ACC112 (cell line): ENCODE measurements at regions not wholly inside any gene's neighbourhood (a gene's known extent, or its start where the extent isn't known, plus 50 kb on each side); places are given as distances from the start of the nearest gene placed in this dataset.
A peak's percentile ranks its signal among the peaks of the same experiment; 100 is the strongest.

ENCODE experiments used
- H2AFZ ChIP-seq: fragments of 200-600 bp; sonication (generic); one replicate; pipeline ENCODE4 v1.6.0; 2017; ENCODE audit warnings: antibody characterized with exemption, low read length; ENCODE audit not compliant: unreplicated experiment
- H3K27ac ChIP-seq: fragments of 200-600 bp; sonication (generic); 2 replicates; pipeline ENCODE4 v1.5.1; 2014; ENCODE audit warnings: low read depth, mild to moderate bottlenecking, antibody characterized with exemption, low read length, moderate library complexity
- H3K27me3 ChIP-seq: fragments of 200-600 bp; sonication (generic); 2 replicates; pipeline ENCODE4 v1.6.1; 2014; ENCODE audit warnings: mild to moderate bottlenecking, antibody characterized with exemption, low read length, moderate library complexity, mixed read lengths; ENCODE audit not compliant: insufficient read depth
- H3K36me3 ChIP-seq: fragments of 200-600 bp; sonication (generic); 2 replicates; pipeline ENCODE4 v1.6.1; 2016; ENCODE audit warnings: mild to moderate bottlenecking, antibody characterized with exemption, low read length, moderate library complexity, mixed read lengths; ENCODE audit not compliant: insufficient read depth
- H3K4me1 ChIP-seq: fragments of 200-600 bp; sonication (generic); one replicate; pipeline ENCODE4 v1.6.1; 2016; ENCODE audit warnings: low read length, mixed read lengths; ENCODE audit not compliant: insufficient read depth, unreplicated experiment, control insufficient read depth
- H3K4me3 ChIP-seq: fragments of 200-600 bp; sonication (generic); 2 replicates; pipeline ENCODE4 v1.5.1; 2014; ENCODE audit warnings: mild to moderate bottlenecking, low read depth, low read length
- H3K79me2 ChIP-seq: fragments of 200-600 bp; sonication (generic); one replicate; pipeline ENCODE4 v1.6.0; 2016; ENCODE audit warnings: low read length; ENCODE audit not compliant: control insufficient read depth, unreplicated experiment, insufficient read depth

DNA sequence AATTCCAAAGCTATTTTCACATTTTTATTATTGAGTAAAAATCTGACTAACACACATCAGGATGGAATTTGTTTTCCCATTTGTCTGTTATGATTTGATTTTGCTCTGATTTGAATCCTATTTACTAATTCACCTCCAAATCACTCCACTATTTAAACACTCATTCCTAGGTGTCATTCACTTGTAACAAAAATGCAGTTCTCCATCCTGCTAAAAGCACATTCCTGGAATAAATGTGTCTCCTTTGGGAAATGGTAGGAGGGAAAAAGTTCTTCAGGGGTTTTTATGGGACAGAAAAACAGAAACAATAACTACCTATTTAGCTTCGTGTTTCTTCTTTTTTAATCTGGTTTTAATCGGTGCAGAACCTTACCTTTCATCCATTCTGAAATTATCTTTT, 494.1 kb upstream of the CITED2 start:
- H3K36me3 ChIP-seq: no peaks in the 10 kb centered on the region
- no peaks in the 10 kb centered on the region for H3K4me1 ChIP-seq
- H3K79me2 ChIP-seq: no peaks in the 10 kb centered on the region
- no peaks in the 10 kb centered on the region for H3K27me3 ChIP-seq
- H3K4me3 ChIP-seq: no peak overlapping the region
- H3K27ac ChIP-seq: no peak overlapping the region
- no peak overlapping the region for H2AFZ ChIP-seq

DNA sequence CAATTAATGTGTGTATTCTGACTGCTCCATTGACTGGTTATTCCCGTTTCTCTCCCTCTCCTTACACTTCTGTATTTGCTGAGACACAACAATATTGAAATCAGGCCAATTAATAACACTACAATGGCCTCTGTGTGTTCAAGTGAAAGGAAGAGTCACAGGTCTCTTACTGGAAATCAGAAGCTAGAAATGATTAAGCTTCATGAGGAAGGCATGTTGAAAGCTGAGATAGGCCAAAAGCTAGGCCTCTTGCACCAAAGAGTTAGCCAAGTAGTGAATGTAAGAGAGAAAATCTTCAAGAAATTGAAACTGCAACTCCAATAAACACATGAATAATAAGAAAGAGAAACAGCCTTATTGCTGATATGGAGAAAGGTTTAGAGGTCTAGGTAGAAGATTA, 489.5 kb upstream of the CITED2 start:
- H3K27ac ChIP-seq: no peak overlapping the region
- H3K4me3 ChIP-seq: no peak overlapping the region
- no peaks in the 10 kb centered on the region for H3K36me3 ChIP-seq
- H3K27me3 ChIP-seq: no peaks in the 10 kb centered on the region
- H2AFZ ChIP-seq: no peak overlapping the region
- H3K4me1 ChIP-seq: no peaks in the 10 kb centered on the region
- no peaks in the 10 kb centered on the region for H3K79me2 ChIP-seq

DNA sequence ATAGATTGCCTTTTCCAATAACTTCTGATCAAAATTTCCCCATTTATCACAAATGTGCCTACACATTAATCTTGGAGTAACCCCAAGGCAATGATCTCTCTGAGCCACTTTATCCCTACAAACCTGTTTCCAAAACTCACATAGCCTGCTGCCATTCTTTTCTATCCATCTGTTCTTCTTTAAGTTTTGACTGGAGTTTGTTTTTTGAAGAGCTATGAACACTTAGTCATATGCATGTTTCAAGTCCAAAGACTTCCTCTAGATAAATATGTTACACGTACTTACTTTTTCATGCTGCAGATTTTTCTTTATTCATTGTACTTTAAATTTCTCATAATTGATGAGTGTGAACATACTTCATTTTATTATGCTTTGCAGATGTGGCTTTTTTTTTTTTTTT, 488.9 kb upstream of the CITED2 start:
- no peaks in the 10 kb centered on the region for H3K27me3 ChIP-seq
- no peaks in the 10 kb centered on the region for H3K79me2 ChIP-seq
- no peak overlapping the region for H3K27ac ChIP-seq
- H3K4me1 ChIP-seq: no peaks in the 10 kb centered on the region
- no peaks in the 10 kb centered on the region for H3K36me3 ChIP-seq
- H3K4me3 ChIP-seq: no peak overlapping the region
- H2AFZ ChIP-seq: no peak overlapping the region

DNA sequence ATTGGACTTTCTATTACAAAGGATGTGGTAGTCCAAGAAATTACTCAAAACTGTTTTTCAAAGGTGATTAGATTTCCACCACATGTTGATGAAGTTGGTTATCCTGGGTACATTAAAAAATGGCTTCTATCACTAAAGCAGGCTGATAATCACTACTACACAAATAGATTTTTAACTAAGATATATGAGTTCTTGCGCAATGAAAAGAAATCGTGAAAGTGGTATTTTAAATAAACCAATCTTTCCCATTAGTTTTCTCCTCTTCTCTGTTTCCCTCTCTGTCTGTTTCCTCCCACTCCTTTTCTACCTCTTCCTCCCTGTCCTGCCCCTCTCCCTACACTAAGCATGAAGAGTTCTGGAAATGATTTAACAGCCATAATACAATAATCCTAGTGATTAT, 487.9 kb upstream of the CITED2 start:
- Histone ChIP-seq H3K27ac (no peak overlapping the region), H3K4me3 (no peak overlapping the region), H3K27me3 (no peaks in the 10 kb centered on the region)

DNA sequence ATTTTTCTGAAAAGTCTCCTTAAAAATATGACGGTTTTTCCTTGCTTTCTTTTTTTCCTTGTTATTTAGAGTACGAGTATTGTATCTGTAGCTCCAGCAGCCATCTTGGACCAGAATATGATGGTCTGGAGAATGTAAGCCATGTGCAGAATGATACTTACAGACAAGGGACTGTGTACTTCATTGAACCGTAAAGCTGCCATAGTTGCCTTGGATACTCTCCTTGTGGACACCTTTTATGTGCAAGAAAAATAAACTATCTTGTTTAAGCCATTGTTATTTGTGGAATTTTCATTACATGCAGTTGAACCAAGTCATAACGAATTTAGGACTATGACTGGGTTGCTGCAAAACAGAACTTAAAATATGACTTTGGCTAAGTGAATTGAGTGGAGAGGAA, 485.8 kb upstream of the CITED2 start:
- Histone ChIP-seq H3K4me1 (peaks cover 8% of the 10 kb centered on the region), H3K27ac (no peak overlapping the region), H3K79me2 (no peaks in the 10 kb centered on the region), H3K4me3 (no peak overlapping the region), H2AFZ (no peak overlapping the region), H3K27me3 (no peaks in the 10 kb centered on the region), H3K36me3 (no peaks in the 10 kb centered on the region)

More for the DNA sequence above, 487.9 kb upstream of the CITED2 start:
- Histone ChIP-seq H3K79me2 (no peaks in the 10 kb centered on the region), H2AFZ (no peak overlapping the region), H3K36me3 (no peaks in the 10 kb centered on the region), H3K4me1 (no peaks in the 10 kb centered on the region)

DNA sequence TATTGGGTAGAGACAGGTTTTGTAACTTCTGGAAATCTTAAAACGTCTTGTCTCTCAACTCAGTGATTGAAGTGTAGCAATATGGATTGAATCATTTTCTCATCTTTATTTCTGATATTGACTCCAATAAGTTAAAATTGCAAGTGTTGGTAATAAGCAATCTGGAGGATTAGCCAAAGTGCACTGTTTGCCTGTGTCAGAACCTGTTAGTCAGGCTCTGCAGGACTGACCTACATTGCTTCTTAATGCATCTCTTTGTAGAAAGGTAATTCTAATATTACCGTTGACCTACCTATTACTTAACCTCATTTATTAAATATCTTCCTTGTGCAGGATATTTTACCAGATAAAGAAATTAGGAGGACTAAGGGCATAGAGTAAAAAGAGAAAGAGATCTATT, 484.0 kb upstream of the CITED2 start:
- Histone ChIP-seq H3K36me3 (no peaks in the 10 kb centered on the region), H2AFZ (no peak overlapping the region), H3K4me1 (peaks cover 9% of the 10 kb centered on the region), H3K27ac (no peak overlapping the region), H3K27me3 (no peaks in the 10 kb centered on the region), H3K79me2 (no peaks in the 10 kb centered on the region), H3K4me3 (no peak overlapping the region)

DNA sequence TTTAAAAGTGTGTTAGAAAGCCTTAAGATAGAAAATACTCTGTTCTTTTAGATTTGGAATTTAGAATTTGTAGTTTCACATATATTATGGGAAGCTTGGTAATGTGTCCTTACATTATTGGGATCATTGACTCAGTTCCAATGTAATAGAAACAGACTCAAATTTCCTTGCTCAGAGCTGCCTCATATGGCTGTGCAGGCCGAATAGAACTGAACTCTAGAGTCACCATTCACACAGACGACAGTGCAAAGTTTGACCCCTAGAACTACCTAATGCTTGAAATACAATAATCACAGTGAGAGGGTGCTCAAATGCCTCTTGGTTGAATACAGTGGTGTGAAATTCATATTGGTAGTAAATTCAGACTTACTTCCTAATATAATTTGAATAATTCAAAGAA, 482.7 kb upstream of the CITED2 start:
- Histone ChIP-seq H3K27ac (no peak overlapping the region), H3K79me2 (no peaks in the 10 kb centered on the region), H3K4me3 (no peak overlapping the region), H2AFZ (no peak overlapping the region), H3K36me3 (no peaks in the 10 kb centered on the region), H3K27me3 (no peaks in the 10 kb centered on the region), H3K4me1 (peaks cover 20% of the 10 kb centered on the region)

DNA sequence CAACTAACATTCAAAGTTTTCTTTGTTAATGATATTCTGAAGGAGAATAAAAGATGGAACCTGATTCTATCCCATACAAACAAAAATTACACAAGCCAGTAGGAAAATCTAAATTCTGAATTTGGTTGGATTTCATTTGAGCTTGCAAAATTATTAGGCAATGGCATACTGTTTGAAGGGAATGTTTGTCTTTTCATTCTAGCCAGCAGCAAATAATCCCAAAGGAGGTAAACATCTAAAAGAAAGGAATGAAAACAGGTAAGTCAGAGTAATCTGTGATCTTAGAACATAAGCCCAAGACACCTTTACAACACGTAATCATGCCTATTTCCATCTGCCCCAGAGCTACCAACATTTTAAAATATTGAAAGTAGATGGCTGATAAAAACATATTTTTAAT, 482.1 kb upstream of the CITED2 start:
- Histone ChIP-seq H3K4me1 (peaks cover 20% of the 10 kb centered on the region), H3K27ac (no peak overlapping the region), H2AFZ (peak overlapping the region; percentile 61)

DNA sequence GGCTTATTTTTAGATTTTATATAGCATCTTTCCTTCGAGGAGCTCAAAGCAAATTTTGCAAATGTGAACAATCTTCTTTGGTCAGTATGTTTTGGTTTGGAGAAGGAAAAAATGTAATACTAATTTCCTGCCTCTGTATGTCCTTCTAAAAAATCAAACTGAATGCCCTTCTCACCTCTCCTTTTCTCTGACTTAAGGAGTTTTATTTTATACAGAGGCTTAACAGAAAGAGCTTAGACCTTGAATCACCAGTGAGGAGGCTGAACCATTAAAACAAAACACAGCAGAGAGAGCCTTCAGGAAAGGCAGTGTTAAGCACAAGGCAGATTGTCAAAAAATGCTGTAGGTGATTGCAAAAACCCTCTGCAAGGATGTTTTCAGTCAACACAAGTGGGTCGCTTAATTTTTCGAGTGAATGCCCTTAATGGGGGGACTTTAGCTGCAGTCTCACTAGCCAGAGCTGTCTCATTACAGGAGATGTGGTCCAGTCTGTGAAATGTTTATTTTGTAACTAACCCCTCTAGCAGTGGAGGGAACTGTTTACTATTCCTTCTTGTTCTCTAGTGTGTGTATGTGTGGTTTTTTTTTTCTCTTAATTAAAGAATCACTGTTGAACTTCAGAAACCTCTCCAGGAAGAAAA, 481.3 kb upstream of the CITED2 start:
- Histone ChIP-seq H3K27ac (no peak overlapping the region), H3K4me1 (peaks cover 20% of the 10 kb centered on the region), H3K79me2 (no peaks in the 10 kb centered on the region), H3K36me3 (no peaks in the 10 kb centered on the region), H3K27me3 (no peaks in the 10 kb centered on the region), H2AFZ (peak overlapping the region; percentile 61), H3K4me3 (no peak overlapping the region)

More for the DNA sequence above, 482.1 kb upstream of the CITED2 start:
- Histone ChIP-seq H3K4me3 (no peak overlapping the region), H3K27me3 (no peaks in the 10 kb centered on the region), H3K36me3 (no peaks in the 10 kb centered on the region), H3K79me2 (no peaks in the 10 kb centered on the region)

DNA sequence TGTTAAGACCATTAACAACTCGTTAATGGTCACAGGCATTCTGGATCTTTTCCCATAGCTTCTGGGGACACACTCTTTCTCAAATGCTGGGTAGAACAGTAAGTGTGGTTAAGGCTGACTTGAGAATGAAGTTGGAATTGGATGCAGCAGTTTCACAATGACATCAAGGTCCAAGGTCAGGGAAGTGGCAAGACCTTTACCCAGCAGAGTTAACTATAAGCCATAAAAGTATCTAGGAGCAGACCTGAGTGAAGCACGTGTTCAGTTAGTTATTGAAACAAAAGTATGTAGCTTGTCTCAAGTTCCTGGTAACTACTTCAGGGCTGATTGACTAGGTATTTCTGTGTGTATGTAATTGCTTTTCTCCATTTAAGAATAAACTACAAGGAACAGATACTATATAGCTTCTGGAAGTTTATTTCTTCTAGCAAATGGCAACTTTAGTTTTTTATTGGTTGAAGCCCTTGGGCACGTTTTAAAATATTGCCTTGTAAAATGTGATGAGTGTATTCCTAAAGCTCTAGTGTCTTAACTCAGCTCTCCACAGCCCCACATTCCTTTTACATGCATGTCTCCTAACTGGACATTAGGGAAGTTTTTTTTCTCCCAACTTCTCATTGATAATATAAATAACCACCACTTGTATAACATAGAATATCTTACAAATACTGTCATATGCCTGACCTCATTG, 479.0 kb upstream of the CITED2 start:
- peaks cover 20% of the 10 kb centered on the region for H3K4me1 ChIP-seq
- H3K79me2 ChIP-seq: no peaks in the 10 kb centered on the region
- H3K27ac ChIP-seq: no peak overlapping the region
- no peaks in the 10 kb centered on the region for H3K27me3 ChIP-seq
- 0 out of 2 replicates have a peak, but pooled peaks cover 5% of the 10 kb centered on the region for H3K36me3 ChIP-seq
- H3K4me3 ChIP-seq: no peak overlapping the region
- H2AFZ ChIP-seq: peak overlapping the region; percentile 59

DNA sequence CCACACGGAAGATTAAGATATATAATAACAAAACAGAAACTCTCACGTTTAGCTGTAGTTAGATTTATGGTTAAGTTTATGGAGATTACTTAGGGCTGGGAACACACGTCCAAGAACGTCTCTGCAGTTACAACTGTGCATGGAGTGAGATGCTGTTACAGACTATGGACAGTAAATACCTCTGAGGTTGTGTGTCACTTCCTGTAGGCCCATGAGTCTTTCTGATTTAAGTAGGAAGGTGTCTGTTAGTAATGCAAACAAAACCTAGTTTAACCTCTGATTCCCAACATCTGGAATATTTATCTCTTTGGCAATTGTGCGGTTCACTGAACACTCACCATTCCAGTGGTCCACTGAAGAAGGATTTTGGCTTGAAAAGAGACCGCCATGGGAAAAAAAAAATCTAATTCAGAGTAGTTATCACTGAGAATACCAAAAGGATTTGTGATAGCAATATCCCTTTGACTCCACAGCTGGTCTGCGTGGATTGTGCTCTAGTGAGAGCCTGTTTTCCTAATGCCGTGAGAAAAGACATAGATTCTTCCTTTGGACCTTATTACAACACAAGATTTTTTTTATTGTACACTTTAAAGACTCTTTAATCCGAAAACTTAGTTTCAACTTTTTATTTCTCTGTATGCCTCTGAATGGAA, 478.2 kb upstream of the CITED2 start:
- H3K4me3 ChIP-seq: no peak overlapping the region
- no peaks in the 10 kb centered on the region for H3K79me2 ChIP-seq
- 0 out of 2 replicates have a peak, but pooled peaks cover 5% of the 10 kb centered on the region for H3K36me3 ChIP-seq
- no peak overlapping the region for H3K27ac ChIP-seq
- no peaks in the 10 kb centered on the region for H3K27me3 ChIP-seq
- H2AFZ ChIP-seq: peak overlapping the region; percentile 59
- peaks cover 20% of the 10 kb centered on the region for H3K4me1 ChIP-seq
